ENCODE measurements at regions not wholly inside any gene's neighbourhood (a gene's known extent, or its start where the extent isn't known, plus 50 kb on each side); places are given as distances from the start of the nearest gene placed in this dataset.

DNA sequence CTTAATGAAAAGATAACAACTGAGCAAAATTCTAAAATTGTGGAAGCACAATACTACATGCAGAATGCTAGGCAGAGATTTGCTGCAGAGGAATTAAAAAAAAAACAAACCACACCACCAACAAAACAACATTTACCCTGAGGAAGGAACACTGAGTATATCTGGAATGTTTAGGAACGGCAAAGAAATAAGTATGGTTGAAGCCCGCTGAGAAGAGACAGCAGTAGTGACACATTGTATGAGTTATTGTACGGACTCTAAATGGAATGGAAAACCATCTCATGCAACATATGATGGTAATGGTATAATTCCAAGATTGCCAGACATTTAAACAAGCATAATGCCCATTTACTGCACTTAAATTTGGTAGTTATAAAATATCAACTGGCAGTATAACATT lies 568.2 kb upstream of the CCDC54 start:
- TF ChIP-seq, protein P1, sequence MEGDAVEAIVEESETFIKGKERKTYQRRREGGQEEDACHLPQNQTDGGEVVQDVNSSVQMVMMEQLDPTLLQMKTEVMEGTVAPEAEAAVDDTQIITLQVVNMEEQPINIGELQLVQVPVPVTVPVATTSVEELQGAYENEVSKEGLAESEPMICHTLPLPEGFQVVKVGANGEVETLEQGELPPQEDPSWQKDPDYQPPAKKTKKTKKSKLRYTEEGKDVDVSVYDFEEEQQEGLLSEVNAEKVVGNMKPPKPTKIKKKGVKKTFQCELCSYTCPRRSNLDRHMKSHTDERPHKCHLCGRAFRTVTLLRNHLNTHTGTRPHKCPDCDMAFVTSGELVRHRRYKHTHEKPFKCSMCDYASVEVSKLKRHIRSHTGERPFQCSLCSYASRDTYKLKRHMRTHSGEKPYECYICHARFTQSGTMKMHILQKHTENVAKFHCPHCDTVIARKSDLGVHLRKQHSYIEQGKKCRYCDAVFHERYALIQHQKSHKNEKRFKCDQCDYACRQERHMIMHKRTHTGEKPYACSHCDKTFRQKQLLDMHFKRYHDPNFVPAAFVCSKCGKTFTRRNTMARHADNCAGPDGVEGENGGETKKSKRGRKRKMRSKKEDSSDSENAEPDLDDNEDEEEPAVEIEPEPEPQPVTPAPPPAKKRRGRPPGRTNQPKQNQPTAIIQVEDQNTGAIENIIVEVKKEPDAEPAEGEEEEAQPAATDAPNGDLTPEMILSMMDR (IDR thresholded peaks at IDR 0.05): no peak
- no peak for TF ChIP-seq EZH2 (IDR thresholded peaks at IDR 0.05)

Data from neural progenitor cell (in vitro differentiated cells).